VCaP (cell line): ENCODE measurements at regions not wholly inside any gene's neighbourhood (a gene's known extent, or its start where the extent isn't known, plus 50 kb on each side); places are given as distances from the start of the nearest gene placed in this dataset.

ENCODE experiments used
- H3K27ac ChIP-seq: fragments of 450-650 bp; 2 replicates; pipeline ENCODE4 v1.5.1; 2017
- TF ChIP-seq, protein P1 (sequence below): fragments of 450-650 bp; conservative IDR thresholded peaks from 2 replicates; pipeline ENCODE4 v1.5.1; 2017; ENCODE audit warnings: mild to moderate bottlenecking, moderate library complexity

DNA sequence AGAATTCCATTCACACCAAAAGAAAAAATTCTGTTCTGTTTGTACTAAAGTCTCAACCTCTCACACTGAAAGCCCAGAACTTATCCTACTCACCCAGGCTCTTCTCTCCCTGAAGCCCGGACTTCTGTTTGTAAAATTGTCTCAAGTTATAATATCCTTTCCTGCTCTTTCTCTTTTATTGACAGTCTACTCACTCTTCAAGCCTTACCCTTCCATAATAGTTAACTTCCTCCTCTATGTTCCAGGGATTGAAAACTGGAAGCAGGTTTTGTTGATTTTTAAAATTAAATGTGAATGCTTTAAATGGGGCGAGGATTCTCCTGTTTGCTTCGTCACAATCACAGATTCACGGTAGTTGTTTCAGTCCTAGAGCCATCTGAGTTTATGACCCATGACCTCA, 51.7 kb upstream of the CCDC112 start:
- TF ChIP-seq, protein P1, sequence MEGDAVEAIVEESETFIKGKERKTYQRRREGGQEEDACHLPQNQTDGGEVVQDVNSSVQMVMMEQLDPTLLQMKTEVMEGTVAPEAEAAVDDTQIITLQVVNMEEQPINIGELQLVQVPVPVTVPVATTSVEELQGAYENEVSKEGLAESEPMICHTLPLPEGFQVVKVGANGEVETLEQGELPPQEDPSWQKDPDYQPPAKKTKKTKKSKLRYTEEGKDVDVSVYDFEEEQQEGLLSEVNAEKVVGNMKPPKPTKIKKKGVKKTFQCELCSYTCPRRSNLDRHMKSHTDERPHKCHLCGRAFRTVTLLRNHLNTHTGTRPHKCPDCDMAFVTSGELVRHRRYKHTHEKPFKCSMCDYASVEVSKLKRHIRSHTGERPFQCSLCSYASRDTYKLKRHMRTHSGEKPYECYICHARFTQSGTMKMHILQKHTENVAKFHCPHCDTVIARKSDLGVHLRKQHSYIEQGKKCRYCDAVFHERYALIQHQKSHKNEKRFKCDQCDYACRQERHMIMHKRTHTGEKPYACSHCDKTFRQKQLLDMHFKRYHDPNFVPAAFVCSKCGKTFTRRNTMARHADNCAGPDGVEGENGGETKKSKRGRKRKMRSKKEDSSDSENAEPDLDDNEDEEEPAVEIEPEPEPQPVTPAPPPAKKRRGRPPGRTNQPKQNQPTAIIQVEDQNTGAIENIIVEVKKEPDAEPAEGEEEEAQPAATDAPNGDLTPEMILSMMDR = no peak
- no peak overlapping the region for H3K27ac ChIP-seq
